Activated CD4-positive, alpha-beta T cell treated with anti-CD3 and anti-CD28 coated beads for 36 hours (primary cell): ENCODE measurements at regions not wholly inside any gene's neighbourhood (a gene's known extent, or its start where the extent isn't known, plus 50 kb on each side); places are given as distances from the start of the nearest gene placed in this dataset.

ENCODE experiments used
- ATAC-seq: fragments of 200-7000 bp; cut with Tn5 transposase; one replicate; pipeline ENCODE4 v1.10.0; 2021; ENCODE audit warnings: mild to moderate bottlenecking, moderate library complexity
- CTCF ChIA-PET: fragments of 350-600 bp; sonication (Branson Sonifier 250); formaldehyde crosslinking; loops from one replicate; lab custom pipeline; 2021; ENCODE audit warnings: antibody characterized with exemption; lab: Charles Lee
- POLR2A ChIA-PET: fragments of 350-600 bp; sonication (Branson Sonifier 250); formaldehyde crosslinking; loops from one replicate; lab custom pipeline; 2021; ENCODE audit warnings: antibody characterized with exemption, inconsistent platforms; lab: Charles Lee
- DNase-seq: peaks from one replicate; pipeline ENCODE4 v3.0.0-alpha.2; 2020
- H3K27ac Mint-ChIP-seq: one replicate; pipeline ENCODE4 v1.8.0; 2021; ENCODE audit warnings: mixed read lengths
- H3K27me3 Mint-ChIP-seq: one replicate; pipeline ENCODE4 v1.8.0; 2021; ENCODE audit warnings: mixed read lengths
- H3K36me3 Mint-ChIP-seq: one replicate; pipeline ENCODE4 v1.8.0; 2021; ENCODE audit warnings: low read depth, mixed read lengths
- H3K4me1 Mint-ChIP-seq: one replicate; pipeline ENCODE4 v1.8.0; 2021; ENCODE audit warnings: mixed read lengths
- H3K4me3 Mint-ChIP-seq: one replicate; pipeline ENCODE4 v1.8.0; 2021; ENCODE audit warnings: mild to moderate bottlenecking, moderate library complexity, mixed read lengths
- H3K9me3 Mint-ChIP-seq: one replicate; pipeline ENCODE4 v1.8.0; 2021; ENCODE audit warnings: low read depth, mixed read lengths
- intact Hi-C, 2 experiments: fragments of 100-400 bp; cut with DNase I in 1 of 2; cut with micrococcal nuclease in 1 of 2; formaldehyde crosslinking; loops; one replicate each; pipeline versions ENCODE4 v1.14.2 to v1.15.1; 2022 to 2024; cut with DNase I, micrococcal nuclease

DNA sequence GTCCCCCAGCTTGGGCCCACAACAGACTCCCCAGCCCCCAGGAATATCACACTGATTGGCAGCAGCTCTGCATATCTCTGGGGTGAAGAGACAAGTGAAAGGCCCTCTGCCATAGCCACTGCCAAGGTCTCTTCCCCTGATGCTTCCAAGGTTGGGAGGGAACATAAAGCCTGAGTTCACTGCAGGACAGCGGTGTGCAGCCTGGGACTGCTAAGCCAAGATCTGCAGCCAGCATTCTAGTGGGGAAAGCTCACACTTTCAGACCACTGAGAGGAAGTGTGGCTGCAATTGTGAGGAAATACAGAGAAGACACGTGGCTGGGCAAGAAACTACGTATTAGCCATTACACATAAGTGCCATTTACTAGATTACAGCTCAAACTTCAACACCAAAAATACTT, 100.7 kb downstream of the MAIP1 start:
- intact Hi-C loops = no loop called here
- H3K9me3 Mint-ChIP-seq = peaks cover 3% of the 10 kb centered on the region
- no peak for ATAC-seq
- DNase-seq = no peak
- ChIA-PET CTCF (no interaction called here), POLR2A (no interaction called here)
- no peaks in the 10 kb centered on the region for H3K4me1 Mint-ChIP-seq
- no peak overlapping the region for H3K4me3 Mint-ChIP-seq
- no peak overlapping the region for H3K27ac Mint-ChIP-seq
- H3K27me3 Mint-ChIP-seq = peaks cover 9% of the 10 kb centered on the region
- H3K36me3 Mint-ChIP-seq = no peaks in the 10 kb centered on the region

DNA sequence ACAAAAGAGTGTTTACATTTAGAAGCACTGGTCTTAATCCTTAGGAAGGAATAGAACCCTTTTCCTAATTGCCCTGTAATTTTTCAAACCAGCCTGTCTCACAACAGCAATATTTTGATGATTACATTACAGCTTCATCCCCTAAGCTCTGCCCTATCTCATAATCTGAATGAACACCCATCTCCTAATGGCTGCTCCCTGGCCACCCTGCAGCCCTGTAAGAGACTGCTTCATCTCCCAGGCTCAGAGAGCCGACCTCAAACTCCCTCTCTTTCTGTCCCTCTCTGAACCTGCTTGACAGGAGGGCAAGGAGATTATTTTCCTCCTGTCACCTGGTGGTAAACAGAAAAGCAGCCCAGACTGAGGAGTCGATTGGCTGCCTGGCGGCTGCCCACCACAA, 107.8 kb downstream of the MAIP1 start:
- ATAC-seq (no peak), DNase-seq (no peak)
- intact Hi-C loops = no loop called here
- H3K27ac Mint-ChIP-seq = no peak overlapping the region
- H3K27me3 Mint-ChIP-seq = peaks cover 5% of the 10 kb centered on the region
- ChIA-PET POLR2A (no interaction called here), CTCF (no interaction called here)
- H3K36me3 Mint-ChIP-seq = no peaks in the 10 kb centered on the region
- no peak overlapping the region for H3K4me3 Mint-ChIP-seq
- H3K4me1 Mint-ChIP-seq = no peaks in the 10 kb centered on the region
- H3K9me3 Mint-ChIP-seq = no peaks in the 10 kb centered on the region

DNA sequence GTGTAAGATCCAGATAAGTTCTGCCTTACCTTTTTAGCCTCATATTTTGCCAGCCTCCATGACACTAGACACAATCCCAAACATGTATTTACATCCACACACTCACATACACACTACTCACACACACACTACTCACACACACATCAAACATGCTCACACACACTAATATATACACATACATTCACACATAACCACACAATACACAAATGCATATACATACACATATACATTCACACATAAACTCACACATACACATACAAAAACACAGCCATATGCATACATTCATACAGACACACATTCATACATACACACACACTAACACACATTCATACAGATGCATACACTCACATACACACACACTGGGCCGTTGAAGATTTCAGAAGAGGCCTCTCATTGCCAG, 109.5 kb downstream of the MAIP1 start:
- intact Hi-C loops = no loop called here
- no peaks in the 10 kb centered on the region for H3K4me1 Mint-ChIP-seq

DNA sequence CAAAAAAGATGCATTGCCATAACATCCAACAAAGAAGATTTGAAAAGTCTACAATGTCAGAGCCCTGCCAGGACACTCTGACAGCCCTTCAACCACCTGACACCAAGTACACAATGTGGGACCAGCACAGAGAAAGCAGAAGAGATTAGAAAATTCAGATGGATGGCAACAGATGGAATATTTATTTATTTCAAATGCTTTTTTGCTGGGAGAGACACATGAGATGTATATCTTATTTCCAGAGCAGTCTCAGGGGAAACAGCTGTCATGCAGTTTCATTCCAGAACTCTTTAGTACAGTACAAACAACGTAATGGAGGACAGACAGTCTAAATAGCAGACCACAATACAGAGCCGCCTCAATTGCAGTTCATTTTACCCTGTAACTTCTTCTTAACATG, 110.1 kb downstream of the MAIP1 start:
- ATAC-seq = no peak
- ChIA-PET CTCF (no interaction called here), POLR2A (no interaction called here)
- no peaks in the 10 kb centered on the region for H3K9me3 Mint-ChIP-seq
- DNase-seq = no peak
- no peaks in the 10 kb centered on the region for H3K36me3 Mint-ChIP-seq
- H3K4me1 Mint-ChIP-seq = no peaks in the 10 kb centered on the region
- peaks cover 5% of the 10 kb centered on the region for H3K27me3 Mint-ChIP-seq
- no peak overlapping the region for H3K27ac Mint-ChIP-seq
- intact Hi-C loops = no loop called here
- H3K4me3 Mint-ChIP-seq = no peak overlapping the region

More for the DNA sequence above, 109.5 kb downstream of the MAIP1 start:
- ChIA-PET CTCF (interaction anchor here (0.6 kb wide), 1 partner anchor 710 kb away, joined by 3 read pairs; no protein-coding TSS in a partner anchor), POLR2A (no interaction called here)
- no peak overlapping the region for H3K27ac Mint-ChIP-seq
- no peaks in the 10 kb centered on the region for H3K36me3 Mint-ChIP-seq
- peaks cover 5% of the 10 kb centered on the region for H3K27me3 Mint-ChIP-seq
- no peaks in the 10 kb centered on the region for H3K9me3 Mint-ChIP-seq
- no peak overlapping the region for H3K4me3 Mint-ChIP-seq
- DNase-seq = no peak
- ATAC-seq = no peak

DNA sequence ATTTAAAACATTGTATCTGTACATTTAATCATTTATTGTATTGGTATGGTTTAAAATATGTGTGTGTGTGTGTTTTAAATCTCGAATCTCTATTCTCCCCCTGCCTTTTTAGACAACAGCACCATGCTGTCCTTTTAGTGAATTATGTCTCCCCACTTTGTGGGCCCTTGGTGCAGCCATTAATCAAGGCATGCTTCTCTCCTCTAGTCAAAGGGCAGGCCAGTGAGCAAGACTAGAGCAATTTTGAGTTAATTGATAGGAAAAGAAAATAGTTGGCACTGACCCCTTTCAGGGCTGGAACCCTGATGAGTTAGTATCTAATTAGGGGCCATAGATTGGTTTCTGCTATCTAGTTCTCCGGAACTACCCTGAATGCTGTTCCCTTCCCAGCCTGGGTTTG, 111.0 kb downstream of the MAIP1 start:
- no peaks in the 10 kb centered on the region for H3K4me1 Mint-ChIP-seq
- H3K27me3 Mint-ChIP-seq = peaks cover 5% of the 10 kb centered on the region
- no peak overlapping the region for H3K27ac Mint-ChIP-seq
- H3K4me3 Mint-ChIP-seq = no peak overlapping the region
- ChIA-PET POLR2A (no interaction called here), CTCF (no interaction called here)
- ATAC-seq (no peak), DNase-seq (no peak)
- H3K36me3 Mint-ChIP-seq = no peaks in the 10 kb centered on the region
- intact Hi-C loops = no loop called here
- H3K9me3 Mint-ChIP-seq = no peaks in the 10 kb centered on the region

GRCh38 chr2:200068642-200069041, 113.3 kb downstream of the MAIP1 start:
- CTCF ChIA-PET = no interaction called here
- DNase-seq = no peak
- intact Hi-C loops = no loop called here
- Mint-ChIP-seq H3K36me3 (no peaks in the 10 kb centered on the region), H3K9me3 (peaks cover 4% of the 10 kb centered on the region), H3K4me3 (no peak overlapping the region), H3K27ac (no peak overlapping the region), H3K4me1 (no peaks in the 10 kb centered on the region), H3K27me3 (peaks cover 2% of the 10 kb centered on the region)
- POLR2A ChIA-PET = no interaction called here
- no peak for ATAC-seq

DNA sequence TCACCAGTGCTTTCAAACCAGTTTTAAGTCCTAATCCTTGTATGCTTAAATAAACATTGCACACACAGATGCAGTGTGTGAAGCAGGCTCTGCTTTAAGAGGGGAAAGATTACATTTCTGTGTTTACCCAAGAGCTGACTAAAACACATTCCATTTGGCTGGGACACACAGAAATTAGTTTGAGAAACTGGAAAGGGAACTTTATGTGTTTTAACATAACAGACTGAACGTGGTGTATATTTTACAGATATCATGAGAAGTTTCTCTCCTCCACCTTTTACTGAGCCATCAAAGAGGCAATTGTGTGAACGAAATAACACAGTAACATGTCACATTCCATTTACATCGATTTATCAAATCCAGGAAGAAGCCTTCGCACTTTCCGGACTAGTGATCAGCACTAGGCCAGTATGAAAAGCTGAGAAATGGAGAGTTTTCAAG, 121.8 kb downstream of the MAIP1 start:
- intact Hi-C loops = no loop called here
- Mint-ChIP-seq H3K4me1 (no peaks in the 10 kb centered on the region), H3K27me3 (peaks cover 7% of the 10 kb centered on the region), H3K9me3 (peaks cover 4% of the 10 kb centered on the region), H3K36me3 (no peaks in the 10 kb centered on the region), H3K27ac (no peak overlapping the region), H3K4me3 (no peak overlapping the region)
- ATAC-seq (no peak), DNase-seq (no peak)
- POLR2A ChIA-PET = no interaction called here
- CTCF ChIA-PET = no interaction called here

DNA sequence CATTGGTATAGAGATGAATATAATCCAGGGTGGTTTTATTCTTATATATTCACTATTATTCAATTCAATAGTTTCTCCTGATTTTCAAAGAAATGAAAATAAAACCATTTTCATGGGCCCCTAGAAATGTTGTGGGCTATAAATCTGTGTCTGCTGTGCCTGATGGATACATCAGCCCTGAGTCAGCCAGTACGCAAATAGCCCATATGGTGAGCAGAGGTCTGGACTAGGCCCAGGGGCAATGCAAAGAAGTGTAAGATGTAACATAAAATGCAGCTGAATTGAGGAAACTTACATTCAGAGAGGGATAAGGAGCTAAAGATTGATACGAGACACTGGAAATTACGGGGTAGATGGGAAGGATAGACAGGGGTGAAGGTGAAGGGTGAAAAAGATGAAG, 122.5 kb downstream of the MAIP1 start:
- DNase-seq (no peak), ATAC-seq (no peak)
- no peaks in the 10 kb centered on the region for H3K4me1 Mint-ChIP-seq
- no peak overlapping the region for H3K27ac Mint-ChIP-seq
- H3K4me3 Mint-ChIP-seq = no peak overlapping the region
- H3K27me3 Mint-ChIP-seq = peaks cover 7% of the 10 kb centered on the region
- H3K9me3 Mint-ChIP-seq = peaks cover 3% of the 10 kb centered on the region
- POLR2A ChIA-PET = no interaction called here
- CTCF ChIA-PET = no interaction called here
- intact Hi-C loops = no loop called here
- H3K36me3 Mint-ChIP-seq = no peaks in the 10 kb centered on the region

DNA sequence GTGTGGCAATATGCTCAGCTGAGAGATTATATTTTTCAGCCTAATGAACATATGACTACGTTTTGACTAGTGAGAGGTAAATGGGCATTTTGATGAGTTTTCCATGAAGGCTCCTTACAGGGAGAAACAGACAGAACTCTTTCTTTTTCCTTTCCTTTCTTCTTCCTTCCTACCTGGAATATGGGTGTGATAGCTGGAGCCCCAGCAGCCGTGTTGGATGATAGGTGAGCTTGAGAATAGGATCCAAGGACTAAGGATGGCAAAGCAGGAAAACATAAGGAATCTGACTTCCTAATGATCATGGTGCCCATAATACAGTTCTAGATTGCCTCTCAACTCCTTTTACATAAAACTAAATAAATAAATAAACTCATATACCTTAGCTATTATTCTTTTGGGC, 124.0 kb downstream of the MAIP1 start:
- Mint-ChIP-seq H3K9me3 (peaks cover 3% of the 10 kb centered on the region), H3K36me3 (no peaks in the 10 kb centered on the region), H3K27me3 (peaks cover 7% of the 10 kb centered on the region), H3K27ac (no peak overlapping the region), H3K4me1 (no peaks in the 10 kb centered on the region), H3K4me3 (no peak overlapping the region)
- POLR2A ChIA-PET = interaction anchor here (0.5 kb wide), 1 partner anchor 223 kb away, joined by 4 read pairs; no protein-coding TSS in a partner anchor
- ATAC-seq (no peak), DNase-seq (no peak)
- CTCF ChIA-PET = interaction anchor here (1.1 to 1.5 kb wide), 2 partner anchors 9 to 42 kb away, joined by 3 read pairs; no protein-coding TSS in a partner anchor
- intact Hi-C loops = no loop called here

DNA sequence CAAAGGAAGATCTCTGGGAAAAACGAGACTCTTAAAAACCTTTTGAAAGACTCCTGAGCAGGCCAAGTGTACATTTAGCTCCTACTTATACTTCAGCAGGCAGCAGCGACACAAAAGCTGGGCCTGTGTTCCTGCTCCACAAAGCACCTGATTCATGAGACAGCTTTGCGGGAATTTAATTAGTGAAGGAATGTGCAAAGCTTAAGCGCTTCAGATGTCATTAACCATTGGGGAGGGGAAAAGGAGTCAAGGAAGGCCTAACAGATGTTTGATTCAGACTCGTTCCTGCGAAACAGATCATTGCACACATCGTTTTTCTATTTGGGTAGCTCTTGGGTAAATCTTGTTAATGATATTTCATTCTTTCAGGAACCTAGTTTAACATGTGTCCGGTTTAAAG, 125.9 kb downstream of the MAIP1 start:
- POLR2A ChIA-PET = no interaction called here
- Mint-ChIP-seq H3K36me3 (no peaks in the 10 kb centered on the region), H3K27ac (no peak overlapping the region), H3K4me1 (no peaks in the 10 kb centered on the region), H3K27me3 (peaks cover 7% of the 10 kb centered on the region), H3K9me3 (peaks cover 3% of the 10 kb centered on the region), H3K4me3 (no peak overlapping the region)
- DNase-seq (no peak), ATAC-seq (no peak)
- intact Hi-C loops = no loop called here
- CTCF ChIA-PET = no interaction called here

DNA sequence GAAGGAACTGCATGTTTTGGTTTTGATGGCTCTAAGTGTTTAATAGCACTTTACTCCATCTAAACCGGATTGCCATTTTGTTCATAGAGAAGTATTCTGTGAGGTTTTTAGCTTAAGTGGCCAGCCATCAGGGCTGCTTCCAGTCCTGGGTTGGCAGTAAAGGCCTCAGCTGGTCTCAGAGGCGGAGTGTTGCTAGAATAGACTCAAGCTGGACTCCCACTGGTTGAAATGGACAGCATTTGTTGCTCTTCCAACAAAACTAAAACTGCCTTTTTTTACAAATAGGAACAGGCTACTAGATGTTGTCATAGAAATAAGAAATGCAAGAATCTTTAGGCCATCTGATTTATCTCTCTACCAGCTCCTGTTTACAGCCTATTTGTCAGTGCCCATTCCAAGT, 126.4 kb downstream of the MAIP1 start:
- ChIA-PET POLR2A (no interaction called here), CTCF (no interaction called here)
- intact Hi-C loops = no loop called here
- Mint-ChIP-seq H3K27me3 (peaks cover 7% of the 10 kb centered on the region), H3K36me3 (no peaks in the 10 kb centered on the region), H3K27ac (no peak overlapping the region), H3K9me3 (peaks cover 3% of the 10 kb centered on the region), H3K4me3 (no peak overlapping the region), H3K4me1 (no peaks in the 10 kb centered on the region)
- DNase-seq (no peak), ATAC-seq (no peak)

- H3K27me3 Mint-ChIP-seq = peaks cover 7% of the 10 kb centered on the region
- POLR2A ChIA-PET = no interaction called here
- CTCF ChIA-PET = interaction anchor here (0.6 to 0.9 kb wide), 2 partner anchors 78 to 106 kb away, joined by 3 read pairs; no protein-coding TSS in a partner anchor
- ATAC-seq (no peak), DNase-seq (no peak)
- peaks cover 3% of the 10 kb centered on the region for H3K9me3 Mint-ChIP-seq
- H3K36me3 Mint-ChIP-seq = no peaks in the 10 kb centered on the region
- H3K4me3 Mint-ChIP-seq = no peak overlapping the region
- no peaks in the 10 kb centered on the region for H3K4me1 Mint-ChIP-seq
- no peak overlapping the region for H3K27ac Mint-ChIP-seq
- intact Hi-C loops = no loop called here
Measured at GRCh38 chr2:200084036-200084435, 128.7 kb downstream of the MAIP1 start.

DNA sequence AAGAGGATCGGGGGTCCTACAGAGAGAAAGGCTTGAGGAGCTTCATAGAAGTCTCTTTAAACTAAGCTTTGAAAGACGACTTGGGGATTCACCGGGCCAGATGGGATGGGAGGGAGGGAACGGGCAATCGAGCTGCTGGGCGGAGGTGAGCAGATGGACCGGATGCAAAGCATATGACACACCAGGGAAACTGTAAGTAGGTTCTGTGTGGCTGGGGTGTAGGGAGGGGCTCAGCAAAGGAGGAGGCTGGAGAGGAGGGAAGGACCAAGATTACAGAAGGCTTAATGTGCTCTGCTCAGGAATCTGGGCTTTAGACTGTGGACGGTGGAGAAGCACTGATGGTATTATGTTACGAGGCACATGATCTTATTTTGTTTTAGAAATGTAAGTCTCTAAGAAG, 131.5 kb downstream of the MAIP1 start:
- ChIA-PET CTCF (no interaction called here), POLR2A (no interaction called here)
- H3K4me3 Mint-ChIP-seq = no peak overlapping the region
- no peaks in the 10 kb centered on the region for H3K4me1 Mint-ChIP-seq
- ATAC-seq (no peak), DNase-seq (no peak)
- no peaks in the 10 kb centered on the region for H3K9me3 Mint-ChIP-seq
- no peaks in the 10 kb centered on the region for H3K36me3 Mint-ChIP-seq
- peaks cover 7% of the 10 kb centered on the region for H3K27me3 Mint-ChIP-seq
- intact Hi-C loops = no loop called here
- H3K27ac Mint-ChIP-seq = no peak overlapping the region
